Fibroblast of pulmonary artery (primary cell): ENCODE measurements at regions not wholly inside any gene's neighbourhood (a gene's known extent, or its start where the extent isn't known, plus 50 kb on each side); places are given as distances from the start of the nearest gene placed in this dataset.

Experiments
- DNase-seq: peaks from one replicate; pipeline ENCODE4 v3.0.0-alpha.2; 2010; ENCODE audit warnings: low read depth
- H3K4me3 ChIP-seq: replicated peaks from 2 replicates; pipeline ENCODE4 v1.5.1; 2011; ENCODE audit warnings: low read depth, mild to moderate bottlenecking, control low read depth, low read length, moderate library complexity
- CTCF ChIP-seq: IDR thresholded peaks from 2 replicates; pipeline ENCODE4 v1.5.1; 2011; ENCODE audit warnings: mild to moderate bottlenecking, control low read depth, low read length, inconsistent platforms; ENCODE audit errors: missing control alignments

DNA sequence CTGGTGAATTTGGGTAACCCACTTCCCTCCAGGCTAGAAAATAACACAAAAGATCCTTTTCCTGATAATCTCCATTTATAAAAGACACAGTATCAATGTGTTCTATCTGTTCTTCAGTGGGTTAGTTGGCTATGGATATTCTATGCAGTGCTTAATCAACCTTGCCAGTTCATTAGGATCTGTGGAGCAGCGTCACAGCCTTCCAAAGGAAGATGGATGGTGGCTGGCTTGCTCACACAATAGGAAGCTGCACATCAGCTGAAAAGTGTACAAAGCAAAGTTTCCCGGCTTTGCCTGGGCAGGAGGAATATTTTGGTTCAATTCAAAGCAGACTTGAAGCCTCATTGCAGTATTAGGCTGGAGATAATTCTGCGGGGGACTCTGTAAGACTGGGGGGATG, 70.3 kb upstream of the CA10 start:
- no peak for TF ChIP-seq CTCF
- H3K4me3 ChIP-seq: no peak overlapping the region
- no peak for DNase-seq

DNA sequence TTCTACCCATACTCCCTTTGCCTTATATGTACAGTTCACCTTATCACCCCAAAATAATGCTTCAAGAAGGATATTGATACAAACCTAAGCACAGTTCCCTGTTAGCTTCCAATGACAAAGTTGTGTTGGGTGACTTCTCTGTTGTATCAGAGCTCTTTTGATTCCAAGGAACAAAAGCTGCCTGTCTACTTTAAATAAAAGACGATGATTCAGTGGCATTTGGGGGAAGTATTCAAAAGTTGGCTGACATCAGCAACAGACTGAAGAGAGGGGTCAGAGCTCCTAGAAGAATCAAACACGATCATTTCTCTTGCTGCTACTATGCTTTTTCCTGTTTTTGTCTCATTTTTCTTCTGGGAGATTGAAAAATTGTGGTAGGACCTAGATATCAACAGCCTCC, 69.4 kb upstream of the CA10 start:
- DNase-seq: no peak
- H3K4me3 ChIP-seq: no peak overlapping the region
- TF ChIP-seq CTCF: no peak

GRCh38 chr17:52213451-52213850, 54.9 kb upstream of the CA10 start:
- no peak for TF ChIP-seq CTCF
- DNase-seq: no peak
- H3K4me3 ChIP-seq: no peak overlapping the region

GRCh38 chr17:52212851-52213250, 54.3 kb upstream of the CA10 start:
- TF ChIP-seq CTCF: no peak
- no peak overlapping the region for H3K4me3 ChIP-seq
- no peak for DNase-seq

DNA sequence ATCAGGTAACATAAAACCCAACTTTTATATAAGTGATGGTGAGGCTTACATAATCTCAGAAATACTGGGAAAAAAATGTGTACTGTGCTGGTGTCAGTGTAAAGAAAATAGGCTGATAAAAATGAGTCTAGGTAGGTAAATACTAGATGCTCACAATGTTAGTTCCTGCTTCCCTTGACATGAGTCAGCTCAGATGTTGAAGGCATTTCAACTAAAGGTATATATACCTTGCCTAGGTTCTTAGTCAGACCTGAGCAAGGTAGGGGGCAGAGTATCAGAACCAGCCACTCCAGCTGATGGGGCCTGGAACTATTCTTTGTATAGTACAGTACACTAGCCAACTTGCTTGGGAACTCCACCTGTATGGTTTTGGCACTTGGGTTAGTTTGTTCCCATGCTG, 51.0 kb upstream of the CA10 start:
- DNase-seq: no peak
- H3K4me3 ChIP-seq: no peak overlapping the region
- TF ChIP-seq CTCF: no peak
